ENCODE measurements at regions not wholly inside any gene's neighbourhood (a gene's known extent, or its start where the extent isn't known, plus 50 kb on each side); places are given as distances from the start of the nearest gene placed in this dataset.
"Not testable (repeated sequence)": the region's sequence is repeated elsewhere in the genome, so short reads cannot be mapped to it uniquely, and the experiment has no call there.

DNA sequence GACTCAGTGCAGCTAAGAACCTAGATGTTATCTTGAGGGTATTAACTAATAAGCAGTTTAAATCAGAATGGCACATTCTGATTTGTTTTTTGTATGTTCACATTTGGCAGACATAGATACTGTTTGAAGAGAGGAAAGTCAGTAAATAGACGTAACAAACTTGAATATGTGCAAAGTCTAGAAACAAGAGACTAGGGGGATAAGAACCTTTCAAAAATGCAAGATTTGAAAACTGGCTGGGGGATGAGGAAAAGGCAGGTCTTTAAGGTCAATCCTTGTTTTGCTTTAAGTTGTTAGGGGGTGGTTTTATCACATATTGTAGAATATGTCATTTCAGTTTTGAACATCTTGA, 136.5 kb downstream of the ZNF92 start:
- not testable (repeated sequence) for TF ChIP-seq MEF2A (IDR thresholded peaks at IDR 0.05; ENCODE audit: borderline replicate concordance, low read depth); GABPA (IDR thresholded peaks at IDR 0.05; ENCODE audit: low read depth); SIN3A (IDR thresholded peaks at IDR 0.05; ENCODE audit: borderline replicate concordance, low read depth, low read length); TEAD4 (IDR thresholded peaks at IDR 0.05; ENCODE audit: borderline replicate concordance, insufficient read depth); TAF1 (IDR thresholded peaks at IDR 0.05; ENCODE audit: borderline replicate concordance, low read depth, low read length); RFX5 (IDR thresholded peaks at IDR 0.05; ENCODE audit: low read length); RAD21 (IDR thresholded peaks at IDR 0.05; ENCODE audit: low read length); YY1 (IDR thresholded peaks at IDR 0.05; ENCODE audit: low read depth)
- TF ChIP-seq, protein P1, sequence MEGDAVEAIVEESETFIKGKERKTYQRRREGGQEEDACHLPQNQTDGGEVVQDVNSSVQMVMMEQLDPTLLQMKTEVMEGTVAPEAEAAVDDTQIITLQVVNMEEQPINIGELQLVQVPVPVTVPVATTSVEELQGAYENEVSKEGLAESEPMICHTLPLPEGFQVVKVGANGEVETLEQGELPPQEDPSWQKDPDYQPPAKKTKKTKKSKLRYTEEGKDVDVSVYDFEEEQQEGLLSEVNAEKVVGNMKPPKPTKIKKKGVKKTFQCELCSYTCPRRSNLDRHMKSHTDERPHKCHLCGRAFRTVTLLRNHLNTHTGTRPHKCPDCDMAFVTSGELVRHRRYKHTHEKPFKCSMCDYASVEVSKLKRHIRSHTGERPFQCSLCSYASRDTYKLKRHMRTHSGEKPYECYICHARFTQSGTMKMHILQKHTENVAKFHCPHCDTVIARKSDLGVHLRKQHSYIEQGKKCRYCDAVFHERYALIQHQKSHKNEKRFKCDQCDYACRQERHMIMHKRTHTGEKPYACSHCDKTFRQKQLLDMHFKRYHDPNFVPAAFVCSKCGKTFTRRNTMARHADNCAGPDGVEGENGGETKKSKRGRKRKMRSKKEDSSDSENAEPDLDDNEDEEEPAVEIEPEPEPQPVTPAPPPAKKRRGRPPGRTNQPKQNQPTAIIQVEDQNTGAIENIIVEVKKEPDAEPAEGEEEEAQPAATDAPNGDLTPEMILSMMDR (IDR thresholded peaks at IDR 0.05), result not testable (repeated sequence)
- TF ChIP-seq, protein P2, sequence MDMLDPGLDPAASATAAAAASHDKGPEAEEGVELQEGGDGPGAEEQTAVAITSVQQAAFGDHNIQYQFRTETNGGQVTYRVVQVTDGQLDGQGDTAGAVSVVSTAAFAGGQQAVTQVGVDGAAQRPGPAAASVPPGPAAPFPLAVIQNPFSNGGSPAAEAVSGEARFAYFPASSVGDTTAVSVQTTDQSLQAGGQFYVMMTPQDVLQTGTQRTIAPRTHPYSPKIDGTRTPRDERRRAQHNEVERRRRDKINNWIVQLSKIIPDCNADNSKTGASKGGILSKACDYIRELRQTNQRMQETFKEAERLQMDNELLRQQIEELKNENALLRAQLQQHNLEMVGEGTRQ (IDR thresholded peaks at IDR 0.05; ENCODE audit: borderline replicate concordance, low read depth, low read length), result not testable (repeated sequence)
- TF ChIP-seq, protein P3, sequence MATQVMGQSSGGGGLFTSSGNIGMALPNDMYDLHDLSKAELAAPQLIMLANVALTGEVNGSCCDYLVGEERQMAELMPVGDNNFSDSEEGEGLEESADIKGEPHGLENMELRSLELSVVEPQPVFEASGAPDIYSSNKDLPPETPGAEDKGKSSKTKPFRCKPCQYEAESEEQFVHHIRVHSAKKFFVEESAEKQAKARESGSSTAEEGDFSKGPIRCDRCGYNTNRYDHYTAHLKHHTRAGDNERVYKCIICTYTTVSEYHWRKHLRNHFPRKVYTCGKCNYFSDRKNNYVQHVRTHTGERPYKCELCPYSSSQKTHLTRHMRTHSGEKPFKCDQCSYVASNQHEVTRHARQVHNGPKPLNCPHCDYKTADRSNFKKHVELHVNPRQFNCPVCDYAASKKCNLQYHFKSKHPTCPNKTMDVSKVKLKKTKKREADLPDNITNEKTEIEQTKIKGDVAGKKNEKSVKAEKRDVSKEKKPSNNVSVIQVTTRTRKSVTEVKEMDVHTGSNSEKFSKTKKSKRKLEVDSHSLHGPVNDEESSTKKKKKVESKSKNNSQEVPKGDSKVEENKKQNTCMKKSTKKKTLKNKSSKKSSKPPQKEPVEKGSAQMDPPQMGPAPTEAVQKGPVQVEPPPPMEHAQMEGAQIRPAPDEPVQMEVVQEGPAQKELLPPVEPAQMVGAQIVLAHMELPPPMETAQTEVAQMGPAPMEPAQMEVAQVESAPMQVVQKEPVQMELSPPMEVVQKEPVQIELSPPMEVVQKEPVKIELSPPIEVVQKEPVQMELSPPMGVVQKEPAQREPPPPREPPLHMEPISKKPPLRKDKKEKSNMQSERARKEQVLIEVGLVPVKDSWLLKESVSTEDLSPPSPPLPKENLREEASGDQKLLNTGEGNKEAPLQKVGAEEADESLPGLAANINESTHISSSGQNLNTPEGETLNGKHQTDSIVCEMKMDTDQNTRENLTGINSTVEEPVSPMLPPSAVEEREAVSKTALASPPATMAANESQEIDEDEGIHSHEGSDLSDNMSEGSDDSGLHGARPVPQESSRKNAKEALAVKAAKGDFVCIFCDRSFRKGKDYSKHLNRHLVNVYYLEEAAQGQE (IDR thresholded peaks at IDR 0.05; ENCODE audit: low read depth, low read length), result not testable (repeated sequence)
- TF ChIP-seq, protein P4, sequence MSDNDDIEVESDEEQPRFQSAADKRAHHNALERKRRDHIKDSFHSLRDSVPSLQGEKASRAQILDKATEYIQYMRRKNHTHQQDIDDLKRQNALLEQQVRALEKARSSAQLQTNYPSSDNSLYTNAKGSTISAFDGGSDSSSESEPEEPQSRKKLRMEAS (IDR thresholded peaks at IDR 0.05; ENCODE audit: low read depth), result not testable (repeated sequence)

Measured in SK-N-SH (cell line).